A673 (cell line): ENCODE measurements at regions not wholly inside any gene's neighbourhood (a gene's known extent, or its start where the extent isn't known, plus 50 kb on each side); places are given as distances from the start of the nearest gene placed in this dataset.
"Not testable (repeated sequence)": the region's sequence is repeated elsewhere in the genome, so short reads cannot be mapped to it uniquely, and the experiment has no call there.

Experiments used
- BruUV-seq: library from RNA; stranded (reverse); fragments of 400-500 nt; replicated peaks from 2 replicates; lab custom pipeline; 2021; lab: Mats Ljungman, UMichigan
- CTCF ChIA-PET: fragments of 300-600 bp; sonication (Branson Sonifier 250); formaldehyde crosslinking; loops from one replicate; lab custom pipeline; 2022; ENCODE audit warnings: antibody characterized with exemption; lab: Charles Lee
- POLR2A ChIA-PET: fragments of 300-600 bp; sonication (Branson Sonifier 250); formaldehyde crosslinking; loops from one replicate; lab custom pipeline; 2022; ENCODE audit warnings: antibody characterized with exemption; ENCODE audit not compliant: low non-redundant PET; lab: Charles Lee
- DNase-seq: peaks from one replicate; pipeline ENCODE4 v3.0.0-alpha.2; 2015; ENCODE audit warnings: low spot score
- H3K27ac ChIP-seq: fragments of 200-600 bp; sonication (generic); 2 replicates; pipeline ENCODE4 v1.5.1; 2016; ENCODE audit warnings: mixed run types, low read depth, mild to moderate bottlenecking, mixed read lengths, antibody characterized with exemption, low read length; ENCODE audit not compliant: poor library complexity, severe bottlenecking
- H3K27me3 ChIP-seq: fragments of 200-600 bp; sonication (generic); replicated peaks from 2 replicates; pipeline ENCODE4 v1.6.1; 2017; ENCODE audit warnings: mixed run types, low read depth, mild to moderate bottlenecking, mixed read lengths, antibody characterized with exemption, low read length; ENCODE audit not compliant: insufficient read depth, poor library complexity
- H3K36me3 ChIP-seq: fragments of 200-600 bp; sonication (generic); 2 replicates; pipeline ENCODE4 v1.6.1; 2016; ENCODE audit warnings: mixed run types, mild to moderate bottlenecking, mixed read lengths, antibody characterized with exemption, low read length; ENCODE audit not compliant: insufficient read depth, poor library complexity, severe bottlenecking
- H3K4me1 ChIP-seq: fragments of 200-600 bp; sonication (generic); 2 replicates; pipeline ENCODE4 v1.6.1; 2017; ENCODE audit warnings: mixed run types, mild to moderate bottlenecking, mixed read lengths, antibody characterized with exemption, low read length; ENCODE audit not compliant: insufficient read depth, poor library complexity, severe bottlenecking
- H3K4me3 ChIP-seq: fragments of 200-600 bp; sonication (generic); 2 replicates; pipeline ENCODE4 v1.5.1; 2016; ENCODE audit warnings: low read depth, mixed run types, mild to moderate bottlenecking, mixed read lengths, low read length; ENCODE audit not compliant: poor library complexity, severe bottlenecking
- H3K9me3 ChIP-seq: fragments of 200-600 bp; sonication (generic); 2 replicates; pipeline ENCODE4 v1.6.1; 2016; ENCODE audit warnings: mixed run types, low read depth, mild to moderate bottlenecking, mixed read lengths, antibody characterized with exemption, low read length; ENCODE audit not compliant: poor library complexity, severe bottlenecking
- EZH2 ChIP-seq: fragments of 200-600 bp; sonication (generic); IDR thresholded peaks from 2 replicates; pipeline ENCODE4 v1.6.1; 2017; ENCODE audit warnings: borderline replicate concordance, low read depth, mild to moderate bottlenecking, mixed read lengths, antibody characterized with exemption, low read length; ENCODE audit not compliant: poor library complexity, severe bottlenecking
- intact Hi-C: fragments of 100-400 bp; cut with micrococcal nuclease; formaldehyde crosslinking; loops from one replicate; pipeline ENCODE4 v1.10.0; 2022; ENCODE audit not compliant: unreplicated experiment
- TF ChIP-seq, protein P1 (sequence below): fragments of 300-800, 200-600 bp; sonication (generic); conservative IDR thresholded peaks from 2 replicates; pipeline ENCODE4 v1.5.1; 2017; ENCODE audit warnings: low read depth, mild to moderate bottlenecking, antibody characterized with exemption, low read length, moderate library complexity, mixed read lengths

- POLR2A ChIA-PET = no interaction called here
- TF ChIP-seq, protein P1, sequence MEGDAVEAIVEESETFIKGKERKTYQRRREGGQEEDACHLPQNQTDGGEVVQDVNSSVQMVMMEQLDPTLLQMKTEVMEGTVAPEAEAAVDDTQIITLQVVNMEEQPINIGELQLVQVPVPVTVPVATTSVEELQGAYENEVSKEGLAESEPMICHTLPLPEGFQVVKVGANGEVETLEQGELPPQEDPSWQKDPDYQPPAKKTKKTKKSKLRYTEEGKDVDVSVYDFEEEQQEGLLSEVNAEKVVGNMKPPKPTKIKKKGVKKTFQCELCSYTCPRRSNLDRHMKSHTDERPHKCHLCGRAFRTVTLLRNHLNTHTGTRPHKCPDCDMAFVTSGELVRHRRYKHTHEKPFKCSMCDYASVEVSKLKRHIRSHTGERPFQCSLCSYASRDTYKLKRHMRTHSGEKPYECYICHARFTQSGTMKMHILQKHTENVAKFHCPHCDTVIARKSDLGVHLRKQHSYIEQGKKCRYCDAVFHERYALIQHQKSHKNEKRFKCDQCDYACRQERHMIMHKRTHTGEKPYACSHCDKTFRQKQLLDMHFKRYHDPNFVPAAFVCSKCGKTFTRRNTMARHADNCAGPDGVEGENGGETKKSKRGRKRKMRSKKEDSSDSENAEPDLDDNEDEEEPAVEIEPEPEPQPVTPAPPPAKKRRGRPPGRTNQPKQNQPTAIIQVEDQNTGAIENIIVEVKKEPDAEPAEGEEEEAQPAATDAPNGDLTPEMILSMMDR = no peak
- no peak for TF ChIP-seq EZH2
- no peak overlapping the region for H3K27ac ChIP-seq
- BruUV-seq = no TSS peak
- H3K36me3 ChIP-seq = no peaks in the 10 kb centered on the region
- CTCF ChIA-PET = no interaction called here
- H3K4me3 ChIP-seq = no peak overlapping the region
- intact Hi-C loops = no loop called here
- DNase-seq = peak; percentile 5
- no peaks in the 10 kb centered on the region for H3K4me1 ChIP-seq
- H3K9me3 ChIP-seq = no peaks in the 10 kb centered on the region
- H3K27me3 ChIP-seq = no peaks in the 10 kb centered on the region
Measured at GRCh38 chr6:85047818-85048217, 283.4 kb upstream of the TBX18 start.

DNA sequence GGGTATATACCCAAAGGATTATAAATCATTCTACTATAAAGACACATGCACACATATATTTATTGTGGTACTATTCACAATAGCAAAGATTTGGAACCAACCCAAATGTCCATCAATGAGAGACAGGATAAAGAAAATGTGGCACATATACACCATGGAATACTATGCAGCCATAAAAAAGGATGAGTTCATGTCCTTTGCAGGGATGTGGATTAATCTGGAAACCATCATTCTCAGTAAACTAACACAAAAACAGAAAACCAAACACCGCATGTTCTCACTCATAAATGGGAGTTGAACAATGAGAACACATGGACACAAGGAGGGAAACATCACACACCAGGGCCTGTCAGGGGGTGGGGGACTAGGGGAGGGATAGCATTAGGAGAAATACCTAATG is 281.4 kb upstream of the TBX18 start:
- H3K4me1 ChIP-seq, CTCF ChIA-PET, DNase-seq, H3K27ac ChIP-seq, H3K4me3 ChIP-seq, BruUV-seq, POLR2A ChIA-PET, H3K9me3 ChIP-seq, H3K27me3 ChIP-seq, H3K36me3 ChIP-seq, intact Hi-C loops: not testable (repeated sequence)

DNA sequence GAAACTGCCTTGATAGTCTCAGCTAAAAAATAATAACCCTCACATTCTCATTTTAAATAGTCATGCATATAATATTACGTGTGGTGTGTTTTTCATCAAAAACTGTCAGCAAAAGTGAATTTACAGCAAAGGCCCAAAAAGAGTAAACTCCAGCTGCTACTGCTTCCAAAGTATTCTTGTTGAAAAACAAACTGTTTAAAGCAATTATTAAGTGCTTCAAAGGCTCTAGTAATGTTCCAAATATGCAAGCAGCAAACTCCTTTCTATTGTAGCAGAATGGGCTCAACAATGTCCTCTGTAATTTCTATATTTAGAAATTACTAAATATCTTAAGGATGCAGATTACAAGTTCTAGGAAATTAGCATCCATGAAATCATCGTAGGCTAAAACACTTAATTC is 280.0 kb upstream of the TBX18 start:
- Histone ChIP-seq H3K4me1 (no peaks in the 10 kb centered on the region), H3K9me3 (no peaks in the 10 kb centered on the region), H3K36me3 (no peaks in the 10 kb centered on the region), H3K27ac (no peak overlapping the region), H3K4me3 (no peak overlapping the region), H3K27me3 (no peaks in the 10 kb centered on the region)
- no peak for DNase-seq
- ChIA-PET CTCF (no interaction called here), POLR2A (no interaction called here)
- intact Hi-C loops = no loop called here
- BruUV-seq = no TSS peak
- TF ChIP-seq, protein P1 = no peak
- TF ChIP-seq EZH2 = no peak

GRCh38 chr6:85041376-85041775 is 277.0 kb upstream of the TBX18 start:
- H3K9me3 ChIP-seq = no peaks in the 10 kb centered on the region
- DNase-seq = no peak
- no peaks in the 10 kb centered on the region for H3K27me3 ChIP-seq
- no peak overlapping the region for H3K4me3 ChIP-seq
- H3K36me3 ChIP-seq = no peaks in the 10 kb centered on the region
- CTCF ChIA-PET = no interaction called here
- no peaks in the 10 kb centered on the region for H3K4me1 ChIP-seq
- no TSS peak for BruUV-seq
- intact Hi-C loops = no loop called here
- POLR2A ChIA-PET = no interaction called here
- TF ChIP-seq, protein P1 = no peak
- TF ChIP-seq EZH2 = no peak
- no peak overlapping the region for H3K27ac ChIP-seq
